ENCODE measurements at regions not wholly inside any gene's neighbourhood (a gene's known extent, or its start where the extent isn't known, plus 50 kb on each side); places are given as distances from the start of the nearest gene placed in this dataset.

DNA sequence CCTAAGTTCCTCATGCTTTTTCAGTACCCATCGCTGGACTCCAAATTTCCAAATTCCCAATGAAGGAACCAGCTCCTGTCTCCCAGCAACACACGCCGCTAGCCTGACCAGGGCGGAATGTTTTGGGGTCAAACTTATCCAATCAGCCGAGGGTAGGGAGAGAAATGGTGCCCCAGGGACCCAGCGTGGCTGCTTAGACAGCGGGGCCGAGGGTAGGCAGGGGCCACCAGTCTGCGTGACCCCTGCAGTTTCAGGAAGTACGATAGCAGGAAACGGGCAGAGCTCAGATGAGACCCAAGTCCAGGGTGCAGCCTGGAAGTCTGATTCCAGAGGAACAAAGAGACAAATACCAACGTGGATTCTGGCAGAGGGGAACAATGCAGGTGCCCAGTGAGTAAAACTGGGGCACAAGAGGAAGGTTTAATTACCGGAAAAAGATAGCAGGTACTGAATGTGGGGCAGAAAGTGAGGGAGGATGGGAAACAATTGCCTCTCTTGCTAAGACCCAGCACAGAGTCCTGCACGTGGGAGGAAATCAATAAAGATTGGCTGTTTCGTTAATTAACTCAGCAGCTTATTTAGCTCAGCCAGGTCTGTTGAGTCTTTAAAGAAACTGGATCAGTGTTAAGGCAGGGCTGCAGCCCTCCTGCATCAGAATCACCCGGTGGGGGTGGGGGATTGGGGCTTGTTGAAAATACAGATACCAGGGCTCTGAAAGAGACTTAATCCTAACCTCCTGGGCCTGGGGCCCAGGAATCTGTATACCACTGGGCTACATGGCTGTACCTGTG, 50.4 kb upstream of the NFE2L3 start:
- DNase-seq, result no peak

GRCh38 chr7:26102176-26102575, 49.8 kb upstream of the NFE2L3 start:
- no peak for DNase-seq

All from NCI-H774 (cell line).